Breast epithelium (tissue), 3 donors: ENCODE measurements at regions not wholly inside any gene's neighbourhood (a gene's known extent, or its start where the extent isn't known, plus 50 kb on each side); places are given as distances from the start of the nearest gene placed in this dataset.

ENCODE experiments used
- POLR2A ChIP-seq: fragments of 450-650 bp; IDR thresholded peaks from one replicate; pipeline ENCODE4 v1.6.1; 2016; ENCODE audit warnings: antibody characterized with exemption, mild to moderate bottlenecking, moderate library complexity
- POLR2AphosphoS5 ChIP-seq, 3 donors: sonication (generic); formaldehyde crosslinking; IDR thresholded peaks; one replicate each; pipeline ENCODE4 v1.6.1; 2017; ENCODE audit warnings: antibody characterized with exemption in 3 of 3

DNA sequence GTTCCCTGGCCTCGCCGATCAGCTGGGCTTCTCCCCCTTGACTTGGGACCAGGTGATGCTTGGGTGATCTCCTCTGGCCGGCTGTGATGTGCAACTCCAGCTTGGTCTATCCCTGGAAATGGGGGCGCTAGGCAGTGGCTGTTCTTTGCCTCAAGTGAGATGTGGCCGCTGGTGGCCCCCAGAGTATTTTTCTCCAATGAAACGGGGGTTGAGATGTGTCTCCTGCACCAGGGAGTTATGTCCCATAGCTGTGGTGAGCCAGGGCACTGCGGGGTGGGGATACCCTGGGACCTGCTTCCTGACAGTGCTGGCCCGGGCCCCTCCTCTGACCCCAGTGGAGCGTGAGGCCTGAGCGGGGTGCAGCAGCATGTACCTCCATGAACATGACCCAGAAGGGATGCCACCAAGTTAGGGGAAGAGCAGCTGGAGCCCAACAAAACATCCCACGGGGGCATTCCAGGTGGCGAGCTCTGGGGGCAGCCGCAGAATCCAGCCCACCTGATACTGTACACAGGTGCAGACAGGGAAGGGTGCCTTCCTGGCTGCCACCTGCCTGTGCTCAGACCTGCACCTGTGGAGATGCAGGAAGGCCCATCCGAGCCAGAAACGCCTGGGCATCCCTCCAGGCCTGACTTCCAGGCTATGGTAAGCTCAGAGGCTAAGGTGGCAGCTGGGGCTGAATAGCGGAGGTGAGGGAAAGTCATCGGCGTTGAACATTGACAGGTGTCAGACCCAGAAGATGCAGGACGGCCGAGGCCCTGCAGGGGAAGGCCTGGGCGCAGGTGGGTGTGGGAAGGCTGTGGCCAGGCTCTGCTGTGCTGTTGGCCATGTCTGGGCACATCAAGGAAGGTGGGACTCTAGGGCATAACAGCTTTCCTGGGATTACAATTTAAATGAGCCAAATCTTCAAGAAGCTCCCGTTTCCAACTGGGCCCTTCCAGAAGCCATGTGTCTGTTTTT is 97.3 kb downstream of the CTTN start:
- TF ChIP-seq POLR2AphosphoS5 (IDR thresholded peaks at IDR 0.05) (no peak), POLR2A (no peak)
